ENCODE measurements at regions not wholly inside any gene's neighbourhood (a gene's known extent, or its start where the extent isn't known, plus 50 kb on each side); places are given as distances from the start of the nearest gene placed in this dataset.

DNA sequence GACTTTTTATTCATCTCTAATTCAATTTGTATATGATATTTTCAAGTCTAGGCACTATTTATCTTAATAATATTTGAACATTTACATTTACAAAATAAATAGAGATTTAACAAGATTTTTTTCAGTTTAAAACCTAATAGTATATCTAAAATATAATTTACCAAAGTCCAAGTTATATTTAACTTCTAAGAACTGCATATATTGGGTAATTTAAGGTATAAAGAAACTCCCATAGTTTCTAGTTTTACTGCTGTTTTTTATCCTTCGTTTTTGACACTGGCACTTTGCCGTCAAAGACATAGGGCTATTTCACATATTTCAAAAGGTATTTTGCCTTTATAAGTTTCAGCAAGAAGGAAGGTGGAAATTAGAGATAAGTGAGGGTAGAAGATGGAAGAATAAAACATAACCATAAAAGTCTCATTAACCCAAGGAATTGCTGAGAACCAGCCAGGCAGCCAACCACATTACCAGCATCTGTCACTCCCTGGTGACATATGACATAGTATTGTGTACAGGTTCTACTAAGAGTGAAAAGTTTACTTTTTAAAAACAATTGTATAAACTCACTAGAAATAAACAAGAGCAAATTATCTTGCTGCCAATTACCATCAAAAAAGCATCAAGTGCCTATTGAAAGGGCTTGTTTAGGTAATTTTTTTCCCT lies 251.5 kb downstream of the NSUN3 start:
- intact Hi-C loops (cut with DNase I; ENCODE audit: low total_unique reads): no loop called here
- Histone ChIP-seq H3K4me1 (no peaks in the 10 kb centered on the region), H3K9me3 (no peaks in the 10 kb centered on the region), H3K27ac (no peak overlapping the region), H3K36me3 (no peaks in the 10 kb centered on the region), H3K4me3 (no peak overlapping the region), H3K27me3 (no peaks in the 10 kb centered on the region)
- TF ChIP-seq, protein P1, sequence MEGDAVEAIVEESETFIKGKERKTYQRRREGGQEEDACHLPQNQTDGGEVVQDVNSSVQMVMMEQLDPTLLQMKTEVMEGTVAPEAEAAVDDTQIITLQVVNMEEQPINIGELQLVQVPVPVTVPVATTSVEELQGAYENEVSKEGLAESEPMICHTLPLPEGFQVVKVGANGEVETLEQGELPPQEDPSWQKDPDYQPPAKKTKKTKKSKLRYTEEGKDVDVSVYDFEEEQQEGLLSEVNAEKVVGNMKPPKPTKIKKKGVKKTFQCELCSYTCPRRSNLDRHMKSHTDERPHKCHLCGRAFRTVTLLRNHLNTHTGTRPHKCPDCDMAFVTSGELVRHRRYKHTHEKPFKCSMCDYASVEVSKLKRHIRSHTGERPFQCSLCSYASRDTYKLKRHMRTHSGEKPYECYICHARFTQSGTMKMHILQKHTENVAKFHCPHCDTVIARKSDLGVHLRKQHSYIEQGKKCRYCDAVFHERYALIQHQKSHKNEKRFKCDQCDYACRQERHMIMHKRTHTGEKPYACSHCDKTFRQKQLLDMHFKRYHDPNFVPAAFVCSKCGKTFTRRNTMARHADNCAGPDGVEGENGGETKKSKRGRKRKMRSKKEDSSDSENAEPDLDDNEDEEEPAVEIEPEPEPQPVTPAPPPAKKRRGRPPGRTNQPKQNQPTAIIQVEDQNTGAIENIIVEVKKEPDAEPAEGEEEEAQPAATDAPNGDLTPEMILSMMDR (IDR thresholded peaks at IDR 0.05): no peak
- no peak for TF ChIP-seq POLR2AphosphoS5 (IDR thresholded peaks at IDR 0.05)
- no peak for TF ChIP-seq EP300 (IDR thresholded peaks at IDR 0.05)
- no peak for TF ChIP-seq POLR2A (IDR thresholded peaks at IDR 0.05)
- no peak for DNase-seq
- WGBS, 5 donors: 70 to 75% (median 73%) methylated on average over 2 of the region's 2 CpGs

DNA sequence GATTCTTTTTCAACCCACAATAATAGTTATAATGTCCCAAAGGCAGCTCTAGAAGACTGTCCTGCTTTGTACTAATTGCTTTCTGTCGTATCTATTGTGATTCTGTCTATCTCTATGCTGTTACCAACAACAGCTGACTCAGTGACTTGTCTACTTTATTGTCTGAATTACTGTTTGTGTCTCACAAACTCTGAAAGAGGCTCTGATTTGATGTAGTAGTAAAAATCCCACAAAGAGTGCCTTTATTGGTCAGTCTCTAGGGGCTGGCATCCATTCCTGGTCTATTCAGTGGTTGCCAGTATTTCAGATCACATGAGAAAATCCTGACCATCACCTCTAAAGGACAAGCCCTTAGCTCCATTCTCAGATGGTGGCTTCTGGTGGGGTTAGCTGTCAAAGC lies 254.2 kb downstream of the NSUN3 start:
- no peak for TF ChIP-seq EP300 (IDR thresholded peaks at IDR 0.05)
- TF ChIP-seq, protein P1 (IDR thresholded peaks at IDR 0.05): no peak
- H3K4me1 ChIP-seq: no peaks in the 10 kb centered on the region
- no peaks in the 10 kb centered on the region for H3K27me3 ChIP-seq
- no peaks in the 10 kb centered on the region for H3K9me3 ChIP-seq
- 23 to 71% (median 65%) methylated on average over 1 of the region's 1 CpG for WGBS, 5 donors
- intact Hi-C loops (cut with DNase I; ENCODE audit: low total_unique reads): no loop called here
- H3K27ac ChIP-seq: no peak overlapping the region
- H3K36me3 ChIP-seq: no peaks in the 10 kb centered on the region
- DNase-seq: no peak
- H3K4me3 ChIP-seq: no peak overlapping the region

DNA sequence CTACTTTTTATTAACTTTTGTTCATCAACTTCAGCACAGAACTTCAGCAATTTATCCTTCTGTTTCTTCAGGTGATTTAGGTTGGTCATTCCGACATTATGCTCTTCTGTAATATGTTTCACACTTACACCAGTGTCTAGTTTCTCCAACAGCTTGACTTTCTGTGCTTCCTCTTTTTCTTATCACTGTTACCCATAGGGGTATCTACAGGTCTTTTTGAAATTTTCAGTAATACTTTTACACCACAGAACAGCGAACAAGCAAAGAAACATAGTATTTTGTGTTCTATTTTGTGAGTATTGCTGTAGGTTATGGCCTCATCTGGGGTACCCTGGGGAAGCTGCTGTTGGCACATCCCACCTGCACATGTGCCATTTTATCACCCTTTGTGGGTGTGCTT lies 260.7 kb downstream of the NSUN3 start:
- H3K4me3 ChIP-seq: no peak overlapping the region
- no peaks in the 10 kb centered on the region for H3K27me3 ChIP-seq
- H3K36me3 ChIP-seq: no peaks in the 10 kb centered on the region
- intact Hi-C loops (cut with DNase I; ENCODE audit: low total_unique reads): no loop called here
- H3K27ac ChIP-seq: no peak overlapping the region
- no peaks in the 10 kb centered on the region for H3K4me1 ChIP-seq
- no peaks in the 10 kb centered on the region for H3K9me3 ChIP-seq
- DNase-seq: no peak
- 65 to 83% (median 77%) methylated on average over 2 of the region's 2 CpGs for WGBS, 5 donors
- TF ChIP-seq POLR2AphosphoS5 (IDR thresholded peaks at IDR 0.05) (no peak), POLR2A (IDR thresholded peaks at IDR 0.05) (no peak), EP300 (IDR thresholded peaks at IDR 0.05) (no peak)
- TF ChIP-seq, protein P1 (IDR thresholded peaks at IDR 0.05): no peak

DNA sequence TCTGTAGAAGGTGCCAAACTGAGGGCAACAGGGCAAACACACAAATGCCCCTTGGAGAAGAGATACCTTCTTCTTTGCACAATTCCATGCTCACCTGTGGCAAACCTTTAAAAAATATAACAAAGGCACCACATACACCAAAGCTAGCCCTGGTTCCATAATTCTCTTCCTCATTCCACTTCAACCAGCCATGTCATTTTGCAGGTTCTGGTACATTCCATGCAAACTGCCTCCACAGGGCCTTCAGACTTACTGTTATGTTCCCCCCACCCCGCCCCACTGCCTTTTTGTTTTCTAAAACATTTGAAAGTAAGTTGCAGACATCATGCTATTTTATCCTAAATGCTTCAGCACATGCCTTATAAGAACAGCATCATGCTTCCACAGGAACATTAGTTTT lies 269.0 kb downstream of the NSUN3 start:
- WGBS, 5 donors: 62 to 88% (median 77%) methylated on average over 1 of the region's 1 CpG
- H3K9me3 ChIP-seq: no peaks in the 10 kb centered on the region
- no peak overlapping the region for H3K4me3 ChIP-seq
- intact Hi-C loops (cut with DNase I; ENCODE audit: low total_unique reads): no loop called here
- DNase-seq: no peak
- H3K36me3 ChIP-seq: no peaks in the 10 kb centered on the region
- no peaks in the 10 kb centered on the region for H3K4me1 ChIP-seq
- H3K27me3 ChIP-seq: no peaks in the 10 kb centered on the region
- no peak overlapping the region for H3K27ac ChIP-seq
- TF ChIP-seq POLR2AphosphoS5 (IDR thresholded peaks at IDR 0.05) (no peak), EP300 (IDR thresholded peaks at IDR 0.05) (no peak), POLR2A (IDR thresholded peaks at IDR 0.05) (no peak)
- TF ChIP-seq, protein P1 (IDR thresholded peaks at IDR 0.05): no peak

Data from stomach (tissue), 8 donors.